Ovary (tissue), 3 donors: ENCODE measurements at regions not wholly inside any gene's neighbourhood (a gene's known extent, or its start where the extent isn't known, plus 50 kb on each side); places are given as distances from the start of the nearest gene placed in this dataset.

Experiments
- POLR2A ChIP-seq: fragments of 450-650 bp; IDR thresholded peaks from one replicate; pipeline ENCODE4 v1.6.1; 2017; ENCODE audit warnings: antibody characterized with exemption, mild to moderate bottlenecking, moderate library complexity
- TF ChIP-seq, protein P1 (sequence below), 3 donors: fragments of 450-650 bp in 2 of 3; fragments of 200-600 bp in 1 of 3; IDR thresholded peaks; one replicate each; pipeline versions ENCODE4 v1.5.1 to v1.8.0; 2016 to 2022; ENCODE audit warnings: antibody characterized with exemption in 3 of 3, mild to moderate bottlenecking in 1 of 3
- donor health status: DM: no; HTN: no; CAD: no.

DNA sequence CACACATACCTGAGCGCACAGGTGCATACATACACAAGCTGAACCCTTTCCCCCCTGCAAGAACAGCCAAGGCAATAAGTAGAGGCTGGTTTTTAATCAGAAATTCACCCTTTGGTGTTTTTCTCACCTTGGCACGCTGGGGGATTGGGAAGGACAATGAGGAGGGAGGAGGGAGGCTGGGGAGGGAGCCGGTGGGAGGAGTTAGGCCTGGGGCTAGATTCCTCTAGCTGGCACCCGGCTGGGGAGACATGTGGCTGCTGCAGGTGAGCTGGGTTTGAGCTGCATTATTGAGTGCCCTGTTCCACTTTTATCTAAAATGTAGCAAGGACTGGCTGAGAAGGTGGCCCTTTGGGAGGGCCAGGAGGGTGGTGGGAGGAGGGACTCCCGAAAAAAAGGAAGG, 97.8 kb upstream of the CSF3R start:
- TF ChIP-seq, protein P1, sequence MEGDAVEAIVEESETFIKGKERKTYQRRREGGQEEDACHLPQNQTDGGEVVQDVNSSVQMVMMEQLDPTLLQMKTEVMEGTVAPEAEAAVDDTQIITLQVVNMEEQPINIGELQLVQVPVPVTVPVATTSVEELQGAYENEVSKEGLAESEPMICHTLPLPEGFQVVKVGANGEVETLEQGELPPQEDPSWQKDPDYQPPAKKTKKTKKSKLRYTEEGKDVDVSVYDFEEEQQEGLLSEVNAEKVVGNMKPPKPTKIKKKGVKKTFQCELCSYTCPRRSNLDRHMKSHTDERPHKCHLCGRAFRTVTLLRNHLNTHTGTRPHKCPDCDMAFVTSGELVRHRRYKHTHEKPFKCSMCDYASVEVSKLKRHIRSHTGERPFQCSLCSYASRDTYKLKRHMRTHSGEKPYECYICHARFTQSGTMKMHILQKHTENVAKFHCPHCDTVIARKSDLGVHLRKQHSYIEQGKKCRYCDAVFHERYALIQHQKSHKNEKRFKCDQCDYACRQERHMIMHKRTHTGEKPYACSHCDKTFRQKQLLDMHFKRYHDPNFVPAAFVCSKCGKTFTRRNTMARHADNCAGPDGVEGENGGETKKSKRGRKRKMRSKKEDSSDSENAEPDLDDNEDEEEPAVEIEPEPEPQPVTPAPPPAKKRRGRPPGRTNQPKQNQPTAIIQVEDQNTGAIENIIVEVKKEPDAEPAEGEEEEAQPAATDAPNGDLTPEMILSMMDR (IDR thresholded peaks at IDR 0.05) = no peak
- TF ChIP-seq POLR2A = no peak
